HG02852 (cell line): ENCODE measurements at regions not wholly inside any gene's neighbourhood (a gene's known extent, or its start where the extent isn't known, plus 50 kb on each side); places are given as distances from the start of the nearest gene placed in this dataset.
"Not testable (repeated sequence)": the region's sequence is repeated elsewhere in the genome, so short reads cannot be mapped to it uniquely, and the experiment has no call there.

Experiments
- ATAC-seq: cut with Tn5 transposase; IDR thresholded peaks from one replicate; pipeline ENCODE4 v1.9.1; 2021; ENCODE audit warnings: mild to moderate bottlenecking, moderate library complexity; ENCODE audit not compliant: unreplicated experiment

- ATAC-seq = peak; percentile 82
These were observed 194.0 kb downstream of the FAM181B start for GRCh38 chr11:82539669-82540068.

- ATAC-seq = no peak
These were observed 197.0 kb downstream of the FAM181B start for GRCh38 chr11:82536706-82537105.

GRCh38 chr11:82533628-82534327 is 199.9 kb downstream of the FAM181B start:
- no peak for ATAC-seq

- no peak for ATAC-seq
These were observed 203.7 kb downstream of the FAM181B start for GRCh38 chr11:82529936-82530335.

GRCh38 chr11:82527081-82527584 is 206.5 kb downstream of the FAM181B start:
- no peak for ATAC-seq

- no peak for ATAC-seq
These were observed 210.5 kb downstream of the FAM181B start for GRCh38 chr11:82523141-82523540.

GRCh38 chr11:82521427-82521826 is 212.2 kb downstream of the FAM181B start:
- ATAC-seq = no peak

- no peak for ATAC-seq
These were observed 226.4 kb downstream of the FAM181B start for GRCh38 chr11:82507288-82507687.

- ATAC-seq = no peak
These were observed 228.3 kb downstream of the FAM181B start for GRCh38 chr11:82505379-82505778.

- ATAC-seq = not testable (repeated sequence)
These were observed 232.5 kb downstream of the FAM181B start for GRCh38 chr11:82501174-82501573.

GRCh38 chr11:82494988-82495432 is 238.7 kb downstream of the FAM181B start:
- ATAC-seq = peak; percentile 66

GRCh38 chr11:82474876-82475275 is 258.8 kb downstream of the FAM181B start:
- no peak for ATAC-seq

- no peak for ATAC-seq
These were observed 268.2 kb downstream of the FAM181B start for GRCh38 chr11:82465481-82465880.

GRCh38 chr11:82462608-82463242 is 270.9 kb downstream of the FAM181B start:
- no peak for ATAC-seq

GRCh38 chr11:82458761-82459160 is 274.9 kb downstream of the FAM181B start:
- no peak for ATAC-seq

GRCh38 chr11:82458147-82458546 is 275.5 kb downstream of the FAM181B start:
- ATAC-seq = no peak

GRCh38 chr11:82450996-82451395 is 282.7 kb downstream of the FAM181B start:
- no peak for ATAC-seq

- no peak for ATAC-seq
These were observed 327.1 kb downstream of the FAM181B start for GRCh38 chr11:82406611-82407010.

- ATAC-seq = no peak
These were observed 328.2 kb downstream of the FAM181B start for GRCh38 chr11:82405421-82405820.

- no peak for ATAC-seq
These were observed 328.7 kb downstream of the FAM181B start for GRCh38 chr11:82404981-82405380.

- no peak for ATAC-seq
These were observed 329.9 kb downstream of the FAM181B start for GRCh38 chr11:82403640-82404305.
